Right lobe of liver (tissue), 6 donors: ENCODE measurements at regions not wholly inside any gene's neighbourhood (a gene's known extent, or its start where the extent isn't known, plus 50 kb on each side); places are given as distances from the start of the nearest gene placed in this dataset.

Source experiments
- ATAC-seq, 4 donors: fragments of 200-7000 bp; cut with Tn5 transposase; one replicate each; pipeline ENCODE4 v1.9.1; 2020; ENCODE audit warnings: mild to moderate bottlenecking in 4 of 4, moderate library complexity in 4 of 4
- DNase-seq, 3 donors: peaks; one replicate each; pipeline ENCODE4 v3.0.0-alpha.2; 2020
- H3K27ac ChIP-seq, 3 donors: fragments of 200-600 bp; one replicate each; pipeline ENCODE4 v1.8.0; 2022
- H3K27me3 ChIP-seq, 2 donors: fragments of 200-600 bp; one replicate each; pipeline ENCODE4 v1.8.0; 2022
- H3K36me3 ChIP-seq, 4 donors: fragments of 200-600 bp; sonication (generic) in 1 of 4; one replicate each; pipeline versions ENCODE4 v1.5.1 to v1.8.0; 2017 to 2022; ENCODE audit warnings: control low read depth in 1 of 4
- H3K4me1 ChIP-seq, 4 donors: fragments of 200-600 bp; sonication (generic) in 1 of 4; one replicate each; pipeline versions ENCODE4 v1.5.1 to v1.8.0; 2017 to 2022; ENCODE audit warnings: control low read depth in 1 of 4
- H3K4me3 ChIP-seq, 3 donors: fragments of 200-600 bp; one replicate each; pipeline ENCODE4 v1.8.0; 2022
- H3K9me3 ChIP-seq, 4 donors: fragments of 200-600 bp; sonication (generic) in 1 of 4; one replicate each; pipeline versions ENCODE4 v1.5.1 to v1.8.0; 2017 to 2022; ENCODE audit warnings: control low read depth in 1 of 4
- POLR2A ChIP-seq: fragments of 450-650 bp; IDR thresholded peaks from one replicate; pipeline ENCODE4 v1.6.1; 2017; ENCODE audit warnings: antibody characterized with exemption, mild to moderate bottlenecking
- WGBS: methylation state at CpG from one replicate; pipeline ENCODE4 v1.1.6; 2018; ENCODE audit warnings: low coverage, low lambda C conversion rate; ENCODE audit not compliant: insufficient coverage; ENCODE audit errors: missing lambda C conversion rate; 5-methylcytosine and 5-hydroxymethylcytosine counted together
- intact Hi-C, 2 donors: fragments of 100-400 bp; cut with DNase I; formaldehyde crosslinking; loops; one replicate each; pipeline versions ENCODE4 v1.11.2 to v1.14.1; 2022
- TF ChIP-seq, protein P1 (sequence below), 4 donors: fragments of 200-600 bp in 3 of 4; fragments of 450-650 bp in 1 of 4; IDR thresholded peaks; one replicate each; pipeline versions ENCODE4 v1.5.1 to v1.8.0; 2016 to 2022; ENCODE audit warnings: antibody characterized with exemption in 4 of 4, mild to moderate bottlenecking in 2 of 4
- donor health status: DM: no; HTN: yes; CAD: no.
- donor health status: DM: no; HTN: no; CAD: no.
- donor health status: DM: no; HTN: no; CAD: no.
- donor health status: DM: no; HTN: yes; CAD: no.
- donor health status: DM: no; HTN: yes; CAD: no.

- 72% methylated on average over 4 of the region's 4 CpGs for WGBS
These were observed 121.6 kb downstream of the QRSL1 start for GRCh38 chr6:106750946-106751345.

GRCh38 chr6:106750142-106750918 is 121.0 kb downstream of the QRSL1 start:
- ATAC-seq (no peak), DNase-seq (no peak)
- Histone ChIP-seq H3K4me3 (no peak overlapping the region), H3K27ac (no peak overlapping the region), H3K9me3 (no peaks in the 10 kb centered on the region), H3K36me3 (peaks cover 0 to 7% (median 0%) of the 10 kb centered on the region in 4 donors), H3K4me1 (peaks cover 0 to under 1% (median 0%) of the 10 kb centered on the region in 4 donors), H3K27me3 (no peaks in the 10 kb centered on the region)
- WGBS: 68% methylated on average over 8 of the region's 9 CpGs
- TF ChIP-seq, protein P1, sequence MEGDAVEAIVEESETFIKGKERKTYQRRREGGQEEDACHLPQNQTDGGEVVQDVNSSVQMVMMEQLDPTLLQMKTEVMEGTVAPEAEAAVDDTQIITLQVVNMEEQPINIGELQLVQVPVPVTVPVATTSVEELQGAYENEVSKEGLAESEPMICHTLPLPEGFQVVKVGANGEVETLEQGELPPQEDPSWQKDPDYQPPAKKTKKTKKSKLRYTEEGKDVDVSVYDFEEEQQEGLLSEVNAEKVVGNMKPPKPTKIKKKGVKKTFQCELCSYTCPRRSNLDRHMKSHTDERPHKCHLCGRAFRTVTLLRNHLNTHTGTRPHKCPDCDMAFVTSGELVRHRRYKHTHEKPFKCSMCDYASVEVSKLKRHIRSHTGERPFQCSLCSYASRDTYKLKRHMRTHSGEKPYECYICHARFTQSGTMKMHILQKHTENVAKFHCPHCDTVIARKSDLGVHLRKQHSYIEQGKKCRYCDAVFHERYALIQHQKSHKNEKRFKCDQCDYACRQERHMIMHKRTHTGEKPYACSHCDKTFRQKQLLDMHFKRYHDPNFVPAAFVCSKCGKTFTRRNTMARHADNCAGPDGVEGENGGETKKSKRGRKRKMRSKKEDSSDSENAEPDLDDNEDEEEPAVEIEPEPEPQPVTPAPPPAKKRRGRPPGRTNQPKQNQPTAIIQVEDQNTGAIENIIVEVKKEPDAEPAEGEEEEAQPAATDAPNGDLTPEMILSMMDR (IDR thresholded peaks at IDR 0.05): no peak
- no peak for TF ChIP-seq POLR2A
- intact Hi-C loops: no loop called here

More at GRCh38 chr6:106750946-106751345, 121.6 kb downstream of the QRSL1 start:
- Histone ChIP-seq H3K4me1 (no peaks in the 10 kb centered on the region), H3K27me3 (no peaks in the 10 kb centered on the region), H3K4me3 (no peak overlapping the region), H3K27ac (no peak overlapping the region), H3K9me3 (no peaks in the 10 kb centered on the region), H3K36me3 (peaks cover 0 to 7% (median 0%) of the 10 kb centered on the region in 4 donors)
- ATAC-seq (no peak), DNase-seq (no peak)
- TF ChIP-seq POLR2A: no peak
- TF ChIP-seq, protein P1 (IDR thresholded peaks at IDR 0.05): no peak
- intact Hi-C loops: no loop called here

- H3K27me3 ChIP-seq: no peaks in the 10 kb centered on the region
- peaks cover 0 to 7% (median 0%) of the 10 kb centered on the region in 4 donors for H3K36me3 ChIP-seq
- no peak for DNase-seq
- 76% methylated on average over 3 of the region's 4 CpGs for WGBS
- no peak for TF ChIP-seq POLR2A
- TF ChIP-seq, protein P1 (IDR thresholded peaks at IDR 0.05): no peak
- no peak overlapping the region for H3K27ac ChIP-seq
- intact Hi-C loops: no loop called here
- H3K4me1 ChIP-seq: peaks cover 0 to 5% (median 2%) of the 10 kb centered on the region in 4 donors
- no peak overlapping the region for H3K4me3 ChIP-seq
- no peak for ATAC-seq
- no peaks in the 10 kb centered on the region for H3K9me3 ChIP-seq
These were observed 120.2 kb downstream of the QRSL1 start for GRCh38 chr6:106749609-106750008.

DNA sequence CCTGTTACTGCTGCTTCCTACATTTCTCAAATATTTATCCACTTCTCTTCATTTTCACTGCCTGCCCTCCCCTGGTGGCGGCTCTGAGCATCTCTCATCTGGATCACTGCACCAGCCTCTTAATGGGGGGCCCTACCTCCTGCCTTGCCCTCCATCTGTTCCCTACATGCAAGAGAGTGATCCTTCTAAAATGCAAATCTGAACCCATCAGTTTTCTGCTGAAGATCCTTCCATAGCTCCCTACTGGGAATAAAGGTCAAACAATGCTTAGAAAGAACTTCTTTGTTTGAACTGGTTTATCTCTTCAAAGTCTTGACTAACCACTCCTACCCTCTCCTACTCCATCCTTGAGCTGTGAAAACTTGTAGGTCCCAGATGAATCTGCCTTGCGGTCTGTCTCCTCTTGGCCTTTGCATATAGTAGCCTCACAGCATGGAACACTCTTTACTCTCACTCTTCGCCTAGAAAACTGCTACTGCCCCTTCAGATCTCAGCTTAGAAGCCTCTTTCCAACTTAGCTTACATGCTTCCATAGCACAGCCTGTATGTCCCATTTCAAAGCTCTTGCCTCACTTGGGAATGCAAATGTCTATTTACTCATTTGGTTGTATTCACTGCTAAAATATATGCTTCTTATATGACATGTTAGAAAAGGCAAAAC is 119.3 kb downstream of the QRSL1 start:
- no peak for DNase-seq
- ATAC-seq: no peak
- Histone ChIP-seq H3K4me3 (no peak overlapping the region), H3K9me3 (no peaks in the 10 kb centered on the region), H3K27me3 (no peaks in the 10 kb centered on the region), H3K27ac (no peak overlapping the region), H3K4me1 (peaks cover 0 to 5% (median 2%) of the 10 kb centered on the region in 4 donors), H3K36me3 (no peaks in the 10 kb centered on the region)
- 84% methylated on average over 3 of the region's 3 CpGs for WGBS
- intact Hi-C loops: no loop called here
- TF ChIP-seq, protein P1 (IDR thresholded peaks at IDR 0.05): no peak
- TF ChIP-seq POLR2A: no peak
